OCI-LY7 (cell line): ENCODE measurements at regions not wholly inside any gene's neighbourhood (a gene's known extent, or its start where the extent isn't known, plus 50 kb on each side); places are given as distances from the start of the nearest gene placed in this dataset.
"Not testable (repeated sequence)": the region's sequence is repeated elsewhere in the genome, so short reads cannot be mapped to it uniquely, and the experiment has no call there.

Experiments used
- CTCF ChIP-seq: fragments of 200-600 bp; sonication (generic); conservative IDR thresholded peaks from 2 replicates; pipeline ENCODE4 v1.5.1; 2014; ENCODE audit warnings: mild to moderate bottlenecking, antibody characterized with exemption, low read length, moderate library complexity, mixed read lengths
- EZH2phosphoT487 ChIP-seq: fragments of 200-600 bp; sonication (generic); IDR thresholded peaks from 2 replicates; pipeline ENCODE4 v1.6.1; 2018; ENCODE audit warnings: low read depth, borderline replicate concordance, mild to moderate bottlenecking, mixed run types, antibody characterized with exemption, low read length, moderate library complexity, mixed read lengths

- TF ChIP-seq CTCF, EZH2phosphoT487: not testable (repeated sequence)
These were observed 281.4 kb upstream of the TBX18 start for GRCh38 chr6:85045767-85046166.
